ENCODE measurements at regions not wholly inside any gene's neighbourhood (a gene's known extent, or its start where the extent isn't known, plus 50 kb on each side); places are given as distances from the start of the nearest gene placed in this dataset.

DNA sequence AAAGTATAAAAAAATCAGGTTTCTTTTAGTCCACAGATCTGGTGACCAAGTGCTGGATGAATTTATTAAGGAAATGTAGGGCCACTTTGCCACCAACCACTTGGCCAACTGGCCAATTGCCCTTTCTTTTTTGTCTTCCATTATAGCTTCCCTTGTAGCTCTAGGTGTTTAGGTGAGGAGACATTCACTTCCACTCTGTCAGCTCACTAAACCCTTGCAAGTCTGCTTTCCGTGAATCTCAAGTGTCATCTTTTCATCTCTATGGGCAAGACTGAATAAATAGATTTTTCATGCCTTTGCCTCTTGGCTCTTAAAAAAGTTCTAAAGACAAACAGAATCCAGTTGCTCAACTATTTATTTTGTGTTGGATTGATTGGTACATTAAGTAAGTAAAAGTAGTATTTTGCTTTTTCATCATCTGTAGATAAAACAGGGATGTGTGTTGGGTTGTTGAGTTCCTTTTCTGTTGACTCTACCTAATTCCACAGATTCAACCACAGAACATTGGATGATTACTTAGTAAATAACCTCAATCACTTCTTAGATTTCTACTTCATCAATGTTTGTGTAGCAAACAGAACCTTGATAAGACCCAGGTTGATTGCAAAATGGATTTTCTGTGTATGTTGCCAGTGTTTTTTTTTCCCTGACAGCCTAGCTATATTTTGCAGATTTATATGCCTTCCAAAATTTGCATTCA, 68.1 kb upstream of the GRXCR1 start:
- ChIA-PET POLR2A (no interaction called here), CTCF (no interaction called here)
- Mint-ChIP-seq H3K27me3 (peaks cover 6% of the 10 kb centered on the region), H3K27ac (no peak overlapping the region), H3K9me3 (no peaks in the 10 kb centered on the region), H3K4me1 (no peaks in the 10 kb centered on the region), H3K36me3 (ENCODE audit: low read depth) (no peaks in the 10 kb centered on the region), H3K4me3 (no peak overlapping the region)
- no peak for DNase-seq

DNA sequence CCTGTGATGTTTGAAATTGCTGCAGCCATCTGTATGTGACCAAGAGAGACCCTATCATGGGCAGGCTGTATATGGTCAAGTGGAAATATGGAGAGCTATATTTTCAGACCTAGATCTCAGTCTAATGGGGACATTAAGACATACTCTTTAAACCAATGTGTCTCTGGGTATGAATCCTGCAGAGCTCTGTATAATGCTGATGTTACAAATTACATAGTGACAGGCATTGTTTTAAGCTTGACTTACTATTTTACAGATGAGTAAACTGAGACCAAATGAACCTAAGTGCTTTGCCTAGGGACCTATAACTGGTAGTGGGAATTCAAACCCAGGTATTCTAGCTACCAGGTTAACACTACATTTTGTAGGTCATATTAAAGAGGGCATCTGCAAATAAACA, 71.3 kb upstream of the GRXCR1 start:
- Mint-ChIP-seq H3K27ac (no peak overlapping the region), H3K36me3 (ENCODE audit: low read depth) (no peaks in the 10 kb centered on the region), H3K9me3 (no peaks in the 10 kb centered on the region), H3K27me3 (peaks cover 10% of the 10 kb centered on the region), H3K4me3 (no peak overlapping the region), H3K4me1 (no peaks in the 10 kb centered on the region)
- DNase-seq: no peak
- CTCF ChIA-PET: no interaction called here
- POLR2A ChIA-PET: no interaction called here

DNA sequence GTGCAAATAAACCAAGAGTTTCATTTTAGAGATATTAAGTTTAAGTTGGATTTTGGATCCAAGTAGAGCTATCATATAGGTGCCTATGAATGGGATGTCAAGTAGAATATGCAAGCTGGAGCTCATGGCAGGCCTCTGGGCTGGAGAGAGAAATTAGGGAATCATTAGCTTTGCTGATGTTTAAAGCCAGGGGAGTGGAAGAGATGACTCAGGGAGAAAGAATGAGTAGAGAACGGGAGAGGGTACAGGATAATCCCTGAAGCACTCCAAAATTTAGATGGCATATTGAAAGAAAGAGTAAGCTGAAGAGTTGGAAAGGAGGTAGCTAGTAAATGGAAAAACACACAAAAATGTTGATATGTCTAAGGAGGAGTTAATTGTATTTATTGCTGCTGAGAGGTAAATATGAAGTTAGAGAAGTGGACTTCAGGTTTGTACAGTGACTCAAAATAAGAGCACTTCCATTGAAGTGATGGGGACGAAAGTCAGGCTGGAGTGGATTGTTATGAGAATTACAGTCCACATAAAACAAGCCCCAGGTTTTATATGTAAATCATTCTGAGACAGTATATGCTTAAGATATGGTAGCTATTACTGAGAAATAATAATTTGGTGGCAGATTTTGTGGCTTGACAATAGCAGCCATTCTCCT, 72.5 kb upstream of the GRXCR1 start:
- no peak for DNase-seq
- Mint-ChIP-seq H3K27ac (no peak overlapping the region), H3K4me1 (no peaks in the 10 kb centered on the region), H3K4me3 (no peak overlapping the region), H3K9me3 (no peaks in the 10 kb centered on the region), H3K27me3 (peaks cover 10% of the 10 kb centered on the region), H3K36me3 (ENCODE audit: low read depth) (no peaks in the 10 kb centered on the region)
- POLR2A ChIA-PET: no interaction called here
- CTCF ChIA-PET: interaction anchor here (1.7 kb wide), 1 partner anchor 48 kb away, joined by 4 read pairs; no protein-coding TSS in a partner anchor

DNA sequence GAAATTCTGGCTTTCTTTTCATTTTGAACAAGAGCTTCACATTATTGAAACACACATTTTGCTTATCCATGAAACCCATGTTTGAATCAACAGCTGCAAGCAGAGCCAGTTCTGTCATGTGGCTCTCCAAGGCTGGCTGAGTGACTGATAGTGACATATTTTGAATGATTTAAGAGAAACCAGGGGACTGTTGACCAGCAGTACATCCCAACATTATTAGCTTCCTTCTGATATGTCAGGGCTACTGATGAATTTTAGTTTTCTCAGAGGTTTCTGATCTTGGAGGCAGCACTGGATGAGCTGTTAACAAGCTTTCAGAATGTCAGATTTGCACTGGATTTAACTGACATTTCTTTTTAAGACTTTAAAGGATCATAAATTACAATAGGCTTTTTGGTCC, 74.6 kb upstream of the GRXCR1 start:
- ChIA-PET POLR2A (no interaction called here), CTCF (interaction anchor here (0.6 to 3.9 kb wide), 2 partner anchors 249 to 1652 kb away, joined by 3 to 19 read pairs; no protein-coding TSS in a partner anchor)

DNA sequence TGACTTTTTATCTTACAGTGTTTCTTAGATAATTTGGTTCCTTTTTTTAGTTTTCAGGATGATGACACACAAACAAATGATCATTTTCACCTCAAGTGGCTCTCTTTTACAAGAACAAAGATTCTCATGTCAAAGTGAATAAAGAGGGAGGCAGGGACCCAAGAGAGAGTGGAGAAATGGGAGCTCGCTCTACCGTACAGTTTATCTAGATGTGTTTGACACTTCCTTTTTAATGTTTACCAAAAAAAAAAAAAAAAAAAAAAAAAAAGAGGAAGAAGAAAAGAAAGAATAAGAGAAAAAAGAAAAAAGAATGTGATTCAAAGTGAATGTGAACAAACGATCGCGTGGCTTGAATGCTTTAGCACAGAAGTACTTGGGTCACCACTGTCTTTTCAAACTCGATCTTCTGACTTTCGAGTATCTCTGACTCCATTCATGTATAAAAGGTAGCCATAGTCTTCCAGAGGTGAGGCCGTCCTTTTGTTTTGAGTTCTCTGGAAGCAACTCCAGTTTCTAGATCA, 75.6 kb upstream of the GRXCR1 start:
- H3K27me3 Mint-ChIP-seq: peaks cover 8% of the 10 kb centered on the region
- H3K4me1 Mint-ChIP-seq: no peaks in the 10 kb centered on the region
- no peaks in the 10 kb centered on the region for H3K9me3 Mint-ChIP-seq
- no peaks in the 10 kb centered on the region for H3K36me3 Mint-ChIP-seq (ENCODE audit: low read depth)
- ChIA-PET POLR2A (no interaction called here), CTCF (interaction anchor here (0.6 to 3.9 kb wide), 6 partner anchors 21 to 294 kb away, joined by 3 to 19 read pairs (median 4); no protein-coding TSS in a partner anchor)
- no peak for DNase-seq
- H3K4me3 Mint-ChIP-seq: no peak overlapping the region
- no peak overlapping the region for H3K27ac Mint-ChIP-seq

More for the DNA sequence above, 74.6 kb upstream of the GRXCR1 start:
- Mint-ChIP-seq H3K36me3 (ENCODE audit: low read depth) (no peaks in the 10 kb centered on the region), H3K4me1 (no peaks in the 10 kb centered on the region), H3K4me3 (no peak overlapping the region), H3K9me3 (no peaks in the 10 kb centered on the region), H3K27ac (no peak overlapping the region), H3K27me3 (peaks cover 8% of the 10 kb centered on the region)
- DNase-seq: no peak

DNA sequence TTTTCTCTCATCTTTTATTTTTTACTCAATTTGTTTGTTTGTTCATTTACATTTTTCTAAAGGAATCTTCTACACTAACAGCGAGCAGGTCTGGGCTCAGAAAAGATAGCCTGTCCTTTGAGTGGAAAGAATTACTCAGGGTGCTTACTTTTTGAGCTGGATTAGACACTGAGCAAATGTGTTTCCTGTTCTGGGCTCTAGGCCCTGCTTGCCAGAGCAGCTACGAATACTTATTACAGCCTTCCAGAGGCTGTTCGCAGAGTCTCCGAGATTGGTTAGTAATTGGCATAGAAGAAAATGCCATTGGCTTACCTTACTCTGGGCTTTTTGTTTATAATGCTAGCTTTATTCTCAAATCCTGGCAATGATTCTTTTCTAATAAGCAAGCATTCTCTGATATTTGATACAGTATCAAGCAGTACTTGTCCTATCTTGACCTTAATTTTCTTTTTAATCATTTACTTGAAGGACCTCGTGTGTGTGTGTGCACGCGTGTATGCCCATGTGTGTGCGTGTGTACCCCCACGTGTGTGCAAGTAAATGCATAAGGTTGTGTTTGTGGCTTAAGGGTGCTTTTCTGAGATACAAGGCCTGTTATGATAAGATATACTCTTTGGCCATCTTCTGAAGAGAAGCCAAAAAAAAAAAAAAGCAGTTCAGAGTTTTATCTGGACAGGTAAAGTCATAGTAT, 76.2 kb upstream of the GRXCR1 start:
- DNase-seq: no peak
- no peaks in the 10 kb centered on the region for H3K9me3 Mint-ChIP-seq
- peaks cover 8% of the 10 kb centered on the region for H3K27me3 Mint-ChIP-seq
- POLR2A ChIA-PET: no interaction called here
- no peak overlapping the region for H3K27ac Mint-ChIP-seq
- CTCF ChIA-PET: interaction anchor here (0.7 to 3.9 kb wide), 3 partner anchors 108 to 248 kb away, joined by 3 to 19 read pairs (median 4); no protein-coding TSS in a partner anchor
- no peaks in the 10 kb centered on the region for H3K4me1 Mint-ChIP-seq
- H3K36me3 Mint-ChIP-seq (ENCODE audit: low read depth): no peaks in the 10 kb centered on the region
- H3K4me3 Mint-ChIP-seq: no peak overlapping the region

DNA sequence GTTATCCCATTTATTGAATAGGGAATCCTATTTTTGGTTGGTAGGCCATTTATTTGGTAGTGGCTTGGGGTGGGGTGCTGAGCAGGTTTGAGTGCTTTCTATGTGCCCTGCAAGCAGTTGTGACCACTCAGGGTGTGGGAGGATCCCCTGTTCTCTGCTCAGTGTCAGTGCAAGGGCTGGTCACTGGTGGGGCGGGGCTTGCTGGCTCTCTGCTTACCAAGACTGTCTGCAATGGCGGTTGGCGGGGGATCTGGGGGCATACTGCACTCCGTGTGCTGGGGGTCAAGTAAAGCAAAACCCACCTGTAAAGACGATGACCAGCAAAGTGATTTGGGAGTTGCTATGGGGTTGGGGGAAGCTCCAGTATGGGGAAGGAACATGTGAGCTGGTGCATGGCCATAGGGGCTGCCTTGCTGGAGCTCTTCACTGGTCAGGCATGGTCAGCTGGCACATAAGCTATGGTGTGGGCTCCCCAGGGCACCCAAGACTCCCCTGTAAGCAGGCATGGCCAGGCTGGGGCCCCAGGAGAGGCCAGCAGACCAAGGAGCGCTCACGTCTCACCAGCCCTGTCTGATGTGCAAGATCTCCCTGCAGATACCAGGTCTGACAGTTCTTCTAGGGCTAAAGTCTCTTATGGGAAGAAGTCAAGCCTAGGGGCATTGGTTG, 83.0 kb upstream of the GRXCR1 start:
- Mint-ChIP-seq H3K27ac (no peak overlapping the region), H3K4me3 (no peak overlapping the region), H3K36me3 (ENCODE audit: low read depth) (no peaks in the 10 kb centered on the region), H3K27me3 (peaks cover 3% of the 10 kb centered on the region), H3K4me1 (no peaks in the 10 kb centered on the region), H3K9me3 (no peaks in the 10 kb centered on the region)
- DNase-seq: no peak
- ChIA-PET CTCF (no interaction called here), POLR2A (no interaction called here)

DNA sequence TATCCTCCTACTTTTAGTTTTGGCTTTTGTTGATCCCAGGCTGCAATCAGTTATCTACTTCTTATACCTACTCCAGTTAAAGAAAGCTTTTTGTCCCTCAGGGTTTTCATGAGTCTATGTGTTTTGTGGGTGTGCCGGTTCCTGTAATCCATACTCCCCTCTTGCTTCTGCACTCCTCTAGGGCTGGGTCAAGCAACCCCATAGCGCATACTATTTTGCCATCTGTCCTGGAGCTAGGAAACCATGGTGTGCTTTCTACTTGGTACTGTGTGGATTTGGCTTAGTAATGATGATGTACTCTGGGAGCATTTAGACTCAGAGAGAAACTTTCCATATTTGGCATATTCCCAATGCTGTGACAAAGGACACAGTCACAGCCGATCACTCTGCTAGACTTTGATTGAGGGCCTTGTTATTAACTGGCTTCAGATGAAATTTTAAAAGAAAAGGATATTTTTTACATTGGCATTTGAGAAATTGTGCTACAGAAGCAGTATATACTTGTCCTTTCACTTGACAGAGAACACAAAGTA, 86.1 kb upstream of the GRXCR1 start:
- H3K27ac Mint-ChIP-seq: no peak overlapping the region
- no peaks in the 10 kb centered on the region for H3K4me1 Mint-ChIP-seq
- H3K27me3 Mint-ChIP-seq: peaks cover 3% of the 10 kb centered on the region
- no peak for DNase-seq
- ChIA-PET POLR2A (no interaction called here), CTCF (no interaction called here)
- no peak overlapping the region for H3K4me3 Mint-ChIP-seq
- no peaks in the 10 kb centered on the region for H3K36me3 Mint-ChIP-seq (ENCODE audit: low read depth)
- H3K9me3 Mint-ChIP-seq: peaks cover 5% of the 10 kb centered on the region

DNA sequence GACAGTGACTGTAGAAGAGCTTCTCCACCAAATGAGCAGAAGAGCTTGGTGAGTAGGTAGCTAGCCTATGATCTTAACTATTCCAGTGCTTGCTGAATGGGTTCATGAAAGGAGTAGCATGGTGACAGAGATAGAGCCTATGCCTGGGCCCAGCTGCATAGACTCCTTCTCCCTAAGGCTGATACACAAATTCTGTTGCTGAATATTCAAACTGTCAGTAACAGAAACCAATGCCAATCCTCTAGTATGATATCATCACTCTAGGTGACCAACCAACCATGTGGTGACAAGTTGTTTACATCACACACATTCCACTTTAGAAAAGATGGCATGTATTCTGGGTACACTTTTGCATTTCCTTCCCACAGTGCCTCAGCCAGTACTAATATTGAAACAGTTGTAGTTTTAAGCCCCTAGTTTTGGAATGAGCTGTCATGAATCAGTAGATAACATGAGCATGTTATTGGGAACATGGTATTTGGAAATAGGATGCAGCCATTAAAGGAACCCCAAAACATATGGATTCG, 103.4 kb upstream of the GRXCR1 start:
- H3K27me3 Mint-ChIP-seq: no peaks in the 10 kb centered on the region
- H3K27ac Mint-ChIP-seq: no peak overlapping the region
- H3K9me3 Mint-ChIP-seq: no peaks in the 10 kb centered on the region
- no peaks in the 10 kb centered on the region for H3K36me3 Mint-ChIP-seq (ENCODE audit: low read depth)
- H3K4me1 Mint-ChIP-seq: peaks cover 4% of the 10 kb centered on the region
- DNase-seq: no peak
- POLR2A ChIA-PET: no interaction called here
- no peak overlapping the region for H3K4me3 Mint-ChIP-seq
- CTCF ChIA-PET: no interaction called here

DNA sequence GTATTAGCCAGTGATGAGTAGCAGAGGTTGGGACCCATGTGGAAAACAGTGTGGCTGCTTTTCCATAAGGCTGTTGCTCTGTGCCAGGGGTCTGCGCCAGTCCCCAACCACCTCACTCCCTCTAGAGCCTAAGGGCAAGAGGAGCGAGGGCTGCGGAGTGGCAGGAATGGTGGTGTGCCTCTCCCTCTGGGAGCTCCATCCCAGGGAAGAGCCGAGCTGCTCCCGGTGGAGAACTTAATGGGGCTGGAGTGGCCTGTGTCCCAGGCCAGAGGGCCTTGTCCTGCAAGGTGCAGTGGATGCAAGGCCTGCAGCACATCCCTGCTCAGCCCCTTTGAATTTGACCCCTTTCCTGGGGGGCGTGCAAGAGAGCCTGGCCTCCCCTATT, 105.4 kb upstream of the GRXCR1 start:
- no peaks in the 10 kb centered on the region for H3K9me3 Mint-ChIP-seq
- ChIA-PET POLR2A (no interaction called here), CTCF (no interaction called here)
- peaks cover 4% of the 10 kb centered on the region for H3K4me1 Mint-ChIP-seq
- H3K4me3 Mint-ChIP-seq: no peak overlapping the region
- no peak for DNase-seq
- no peaks in the 10 kb centered on the region for H3K36me3 Mint-ChIP-seq (ENCODE audit: low read depth)
- H3K27ac Mint-ChIP-seq: no peak overlapping the region
- H3K27me3 Mint-ChIP-seq: no peaks in the 10 kb centered on the region

DNA sequence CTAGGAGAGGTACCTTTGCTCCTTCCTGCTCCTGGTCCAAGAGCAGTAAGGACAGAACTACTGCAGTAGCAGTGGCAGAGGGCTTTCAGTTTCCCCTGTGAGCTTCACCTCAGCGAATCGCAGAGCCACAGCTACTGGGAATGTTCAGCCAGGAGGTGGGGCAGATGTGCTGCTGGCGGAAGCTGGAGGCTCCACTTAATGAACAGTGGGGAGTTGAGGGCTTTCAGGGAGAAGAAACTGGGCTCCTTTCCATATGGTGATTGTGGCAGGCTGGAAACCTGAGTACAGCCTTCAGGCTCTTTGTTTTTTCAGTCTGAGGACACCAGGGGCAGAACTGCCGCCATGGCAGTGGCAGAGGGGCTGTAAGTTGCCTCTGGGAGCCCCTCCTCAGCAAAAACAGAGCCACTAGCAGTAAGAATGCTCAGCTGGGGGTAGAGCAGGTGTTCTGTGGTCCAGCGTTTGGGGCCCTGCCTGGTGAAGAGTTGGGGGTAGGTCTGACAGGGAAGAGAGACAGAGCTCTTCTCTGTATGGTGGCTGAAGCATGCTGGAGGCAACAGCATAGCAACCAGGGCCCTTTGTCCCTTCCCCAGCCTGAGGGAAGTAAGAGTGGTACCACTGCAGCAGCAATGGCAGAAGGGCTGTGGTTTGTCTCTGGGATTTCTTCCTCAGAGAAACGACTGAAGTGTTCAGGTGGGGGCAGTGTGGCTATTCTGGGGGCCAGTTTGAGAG, 106.0 kb upstream of the GRXCR1 start:
- no peak for DNase-seq
- ChIA-PET CTCF (no interaction called here), POLR2A (no interaction called here)
- H3K27me3 Mint-ChIP-seq: no peaks in the 10 kb centered on the region
- no peaks in the 10 kb centered on the region for H3K36me3 Mint-ChIP-seq (ENCODE audit: low read depth)
- H3K9me3 Mint-ChIP-seq: no peaks in the 10 kb centered on the region
- H3K4me1 Mint-ChIP-seq: peaks cover 4% of the 10 kb centered on the region
- no peak overlapping the region for H3K27ac Mint-ChIP-seq
- H3K4me3 Mint-ChIP-seq: no peak overlapping the region

DNA sequence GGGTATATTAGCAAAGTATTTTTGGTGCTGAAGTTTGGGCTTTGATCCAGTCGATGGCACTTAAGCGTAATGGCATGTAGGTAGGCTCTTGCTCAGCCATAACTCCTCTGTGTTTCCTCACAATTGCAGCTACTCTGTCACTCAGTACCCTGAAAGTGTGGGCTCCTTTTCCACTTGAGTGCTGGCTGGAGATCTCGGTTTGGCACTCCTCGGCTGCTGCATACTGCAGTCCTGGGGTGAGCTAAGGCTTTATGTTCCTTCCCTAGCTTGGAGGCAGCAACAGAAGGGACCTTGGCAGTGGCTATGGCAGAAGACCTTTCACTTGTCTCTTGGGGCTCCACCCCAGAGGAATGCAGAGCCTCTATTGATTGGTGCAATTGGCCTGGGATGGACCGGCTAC, 106.7 kb upstream of the GRXCR1 start:
- Mint-ChIP-seq H3K4me1 (peaks cover 4% of the 10 kb centered on the region), H3K9me3 (no peaks in the 10 kb centered on the region), H3K36me3 (ENCODE audit: low read depth) (no peaks in the 10 kb centered on the region), H3K27me3 (no peaks in the 10 kb centered on the region), H3K27ac (no peak overlapping the region), H3K4me3 (no peak overlapping the region)
- no peak for DNase-seq
- ChIA-PET CTCF (no interaction called here), POLR2A (no interaction called here)

All from activated CD4-positive, alpha-beta memory T cell treated with anti-CD3 and anti-CD28 coated beads, Interleukin-2, amount 10 ng/mL, durations not matched to agents 7 days and 5 days (primary cell).